CD4-positive, CD25-positive, alpha-beta regulatory T cell (primary cell): ENCODE measurements at regions not wholly inside any gene's neighbourhood (a gene's known extent, or its start where the extent isn't known, plus 50 kb on each side); places are given as distances from the start of the nearest gene placed in this dataset.
"Not testable (repeated sequence)": the region's sequence is repeated elsewhere in the genome, so short reads cannot be mapped to it uniquely, and the experiment has no call there.

Experiments used
- ATAC-seq, 2 donors: fragments of 150-1000 bp; cut with Tn5 transposase; one replicate each; pipeline ENCODE4 v1.10.0; 2021; ENCODE audit warnings: low read depth in 2 of 2, moderate number of reproducible peaks in 2 of 2, moderate library complexity in 1 of 2
- DNase-seq, 3 donors: peaks; one replicate each; pipeline versions ENCODE4 v3.0.0 to v3.0.0-alpha.2; 2012 to 2022; ENCODE audit warnings: mixed read lengths in 1 of 3
- H3K27ac ChIP-seq: one replicate; pipeline ENCODE4 v1.7.0; 2013; ENCODE audit warnings: mild to moderate bottlenecking, low read length; ENCODE audit not compliant: insufficient read depth, poor library complexity, severe bottlenecking
- H3K27me3 ChIP-seq: one replicate; pipeline ENCODE4 v1.7.0; 2013; ENCODE audit warnings: low read length; ENCODE audit not compliant: control insufficient read depth, insufficient read depth
- H3K36me3 ChIP-seq: one replicate; pipeline ENCODE4 v1.7.0; 2013; ENCODE audit warnings: mild to moderate bottlenecking, low read length, moderate library complexity; ENCODE audit not compliant: control insufficient read depth, insufficient read depth
- H3K4me1 ChIP-seq: 2 replicates; pipeline ENCODE4 v1.7.0; 2013; ENCODE audit warnings: mild to moderate bottlenecking, low read length; ENCODE audit not compliant: insufficient read depth, control insufficient read depth, poor library complexity, severe bottlenecking
- H3K4me3 ChIP-seq: one replicate; pipeline ENCODE4 v1.7.0; 2013; ENCODE audit warnings: low read depth, mild to moderate bottlenecking, low read length, moderate library complexity
- H3K9me3 ChIP-seq, 2 experiments: 1 replicate in 1 of 2; 2 replicates in 1 of 2; pipeline ENCODE4 v1.7.0; 2013; ENCODE audit warnings: low read length in 2 of 2, mild to moderate bottlenecking in 1 of 2, moderate library complexity in 1 of 2; ENCODE audit not compliant: control insufficient read depth in 2 of 2
- H3K27ac Mint-ChIP-seq, 3 donors: one replicate each; pipeline ENCODE4 v1.8.0; 2020 to 2022; ENCODE audit warnings: mild to moderate bottlenecking in 3 of 3, mixed read lengths in 3 of 3, moderate library complexity in 2 of 3
- H3K27me3 Mint-ChIP-seq: one replicate; pipeline ENCODE4 v1.8.0; 2022; ENCODE audit warnings: mild to moderate bottlenecking, mixed read lengths
- H3K36me3 Mint-ChIP-seq: one replicate; pipeline ENCODE4 v1.8.0; 2020; ENCODE audit warnings: mixed read lengths
- H3K4me1 Mint-ChIP-seq, 4 donors: one replicate each; pipeline ENCODE4 v1.8.0; 2020 to 2022; ENCODE audit warnings: mixed read lengths in 4 of 4, mild to moderate bottlenecking in 1 of 4
- H3K4me3 Mint-ChIP-seq, 4 donors: one replicate each; pipeline ENCODE4 v1.8.0; 2020 to 2022; ENCODE audit warnings: mild to moderate bottlenecking in 4 of 4, mixed read lengths in 4 of 4, moderate library complexity in 3 of 4
- H3K9me3 Mint-ChIP-seq, 7 donors: one replicate each; pipeline ENCODE4 v1.8.0; 2020 to 2022; ENCODE audit warnings: mixed read lengths in 7 of 7, mild to moderate bottlenecking in 3 of 7, moderate library complexity in 2 of 7

GRCh38 chr9:18275313-18275990, 198.5 kb upstream of the ADAMTSL1 start:
- DNase-seq (no peak), ATAC-seq (no peak)
- Mint-ChIP-seq H3K9me3 (peaks cover 4 to 30% (median 8%) of the 10 kb centered on the region in 7 donors), H3K4me1 (no peaks in the 10 kb centered on the region), H3K27ac (no peak overlapping the region), H3K4me3 (no peak overlapping the region), H3K27me3 (no peaks in the 10 kb centered on the region), H3K36me3 (no peaks in the 10 kb centered on the region)
- Histone ChIP-seq H3K36me3 (no peaks in the 10 kb centered on the region), H3K4me1 (no peaks in the 10 kb centered on the region), H3K27me3 (no peaks in the 10 kb centered on the region), H3K9me3 (peaks cover 0 to 3% of the 10 kb centered on the region in 2 experiments), H3K4me3 (no peak overlapping the region), H3K27ac (no peak overlapping the region)

DNA sequence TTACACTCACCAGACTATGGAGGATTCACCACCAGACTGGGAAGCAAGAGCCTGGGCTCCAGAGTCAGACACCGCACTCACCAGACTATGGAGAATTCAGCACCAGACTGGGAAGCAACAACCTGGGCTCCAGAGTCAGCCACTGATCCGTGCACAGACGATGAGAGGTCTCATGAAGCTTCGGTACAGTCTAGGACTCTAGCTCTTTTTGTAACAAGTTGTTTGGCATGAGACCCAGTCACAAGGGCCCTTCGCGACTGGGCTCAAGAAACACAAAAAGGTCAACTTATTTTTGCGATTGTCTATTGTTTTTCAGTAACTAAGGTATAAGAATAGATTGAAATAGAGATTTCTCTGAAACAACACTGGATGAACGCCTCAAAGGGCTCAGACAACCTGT, 192.7 kb upstream of the ADAMTSL1 start:
- H3K27ac Mint-ChIP-seq: no peak overlapping the region
- H3K36me3 Mint-ChIP-seq: no peaks in the 10 kb centered on the region
- no peaks in the 10 kb centered on the region for H3K36me3 ChIP-seq
- H3K9me3 ChIP-seq: no peaks in the 10 kb centered on the region
- no peak for ATAC-seq
- H3K27me3 ChIP-seq: no peaks in the 10 kb centered on the region
- no peaks in the 10 kb centered on the region for H3K4me1 Mint-ChIP-seq
- no peak overlapping the region for H3K4me3 Mint-ChIP-seq
- H3K27me3 Mint-ChIP-seq: no peaks in the 10 kb centered on the region
- DNase-seq: no peak
- H3K4me3 ChIP-seq: no peak overlapping the region
- peaks cover 0 to 16% (median 6%) of the 10 kb centered on the region in 7 donors for H3K9me3 Mint-ChIP-seq
- no peak overlapping the region for H3K27ac ChIP-seq
- H3K4me1 ChIP-seq: no peaks in the 10 kb centered on the region

GRCh38 chr9:18294229-18294628, 179.7 kb upstream of the ADAMTSL1 start:
- H3K4me3 ChIP-seq: no peak overlapping the region
- no peaks in the 10 kb centered on the region for H3K27me3 Mint-ChIP-seq

DNA sequence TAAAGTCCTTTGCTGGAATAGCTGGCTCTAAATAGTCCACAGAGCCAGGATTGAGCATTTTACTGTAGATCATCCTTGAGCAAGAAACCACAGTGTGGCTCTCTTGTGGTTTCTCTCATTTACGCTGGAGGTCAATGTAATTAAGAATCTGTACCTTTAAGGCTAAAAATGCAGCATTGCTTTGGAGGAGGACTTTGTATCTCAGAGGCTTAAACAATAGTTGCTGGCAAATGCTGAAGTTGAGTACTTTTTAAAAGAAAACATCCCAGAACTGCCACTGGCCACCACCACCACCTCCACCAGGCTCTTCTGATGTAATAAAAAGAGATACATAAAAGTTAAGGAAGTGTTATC, 177.3 kb upstream of the ADAMTSL1 start:
- Histone ChIP-seq H3K4me3 (no peak overlapping the region), H3K4me1 (no peaks in the 10 kb centered on the region), H3K36me3 (no peaks in the 10 kb centered on the region), H3K9me3 (no peaks in the 10 kb centered on the region), H3K27ac (no peak overlapping the region), H3K27me3 (no peaks in the 10 kb centered on the region)
- ATAC-seq (no peak), DNase-seq (no peak)
- Mint-ChIP-seq H3K4me3 (no peak overlapping the region), H3K27ac (no peak overlapping the region), H3K9me3 (peaks cover 0 to 4% (median 1%) of the 10 kb centered on the region in 7 donors), H3K4me1 (no peaks in the 10 kb centered on the region), H3K36me3 (no peaks in the 10 kb centered on the region), H3K27me3 (no peaks in the 10 kb centered on the region)

More at GRCh38 chr9:18294229-18294628, 179.7 kb upstream of the ADAMTSL1 start:
- H3K27ac Mint-ChIP-seq: no peak overlapping the region
- Histone ChIP-seq H3K36me3 (no peaks in the 10 kb centered on the region), H3K9me3 (no peaks in the 10 kb centered on the region), H3K4me1 (no peaks in the 10 kb centered on the region), H3K27ac (no peak overlapping the region), H3K27me3 (no peaks in the 10 kb centered on the region)
- ATAC-seq (no peak), DNase-seq (no peak)
- no peak overlapping the region for H3K4me3 Mint-ChIP-seq
- H3K36me3 Mint-ChIP-seq: no peaks in the 10 kb centered on the region
- H3K4me1 Mint-ChIP-seq: no peaks in the 10 kb centered on the region
- peaks cover 0 to 5% (median 1%) of the 10 kb centered on the region in 7 donors for H3K9me3 Mint-ChIP-seq

DNA sequence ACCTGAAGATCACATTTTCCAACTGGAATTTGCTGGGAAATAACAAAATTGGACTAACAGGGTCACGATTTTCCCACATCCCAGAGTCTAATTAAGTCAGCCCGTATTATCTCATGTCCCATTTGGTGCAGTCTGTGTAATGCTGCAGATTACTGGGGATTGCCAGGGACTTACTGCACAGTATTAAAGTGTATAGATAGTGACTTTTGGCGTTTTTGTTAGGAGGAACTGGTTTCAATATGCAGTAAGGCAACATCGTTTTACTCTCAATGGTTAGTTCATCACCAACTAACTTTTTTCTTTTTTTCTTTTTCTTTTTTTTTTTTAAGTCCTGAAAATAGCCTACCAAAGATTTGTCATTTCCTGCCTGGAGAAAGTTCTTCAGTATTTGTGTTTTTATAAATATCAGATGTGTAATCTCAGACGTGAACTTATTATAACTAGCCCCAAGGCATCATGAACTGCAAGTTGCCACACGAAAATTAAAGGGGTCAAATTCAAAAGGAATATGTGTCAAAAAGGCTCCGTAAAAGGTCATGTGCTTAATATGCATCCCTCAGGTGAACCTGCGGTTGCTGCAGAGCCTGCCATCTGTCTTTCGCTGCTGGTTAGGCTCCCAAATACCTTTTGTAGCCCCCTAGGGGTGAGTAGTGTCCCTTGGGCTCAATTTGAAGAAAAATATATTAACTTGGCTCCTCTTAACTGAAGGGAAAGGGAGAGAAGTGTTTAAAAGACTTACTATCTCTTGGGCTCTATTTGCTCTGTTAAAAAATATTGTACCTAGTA, 176.7 kb upstream of the ADAMTSL1 start:
- no peak overlapping the region for H3K4me3 Mint-ChIP-seq
- no peaks in the 10 kb centered on the region for H3K27me3 Mint-ChIP-seq
- Histone ChIP-seq H3K27ac (no peak overlapping the region), H3K9me3 (no peaks in the 10 kb centered on the region), H3K27me3 (no peaks in the 10 kb centered on the region), H3K4me1 (no peaks in the 10 kb centered on the region), H3K4me3 (no peak overlapping the region), H3K36me3 (no peaks in the 10 kb centered on the region)
- peaks cover 0 to 4% (median 0%) of the 10 kb centered on the region in 7 donors for H3K9me3 Mint-ChIP-seq
- no peak for DNase-seq
- no peaks in the 10 kb centered on the region for H3K4me1 Mint-ChIP-seq
- ATAC-seq: no peak
- H3K36me3 Mint-ChIP-seq: no peaks in the 10 kb centered on the region
- H3K27ac Mint-ChIP-seq: no peak overlapping the region

DNA sequence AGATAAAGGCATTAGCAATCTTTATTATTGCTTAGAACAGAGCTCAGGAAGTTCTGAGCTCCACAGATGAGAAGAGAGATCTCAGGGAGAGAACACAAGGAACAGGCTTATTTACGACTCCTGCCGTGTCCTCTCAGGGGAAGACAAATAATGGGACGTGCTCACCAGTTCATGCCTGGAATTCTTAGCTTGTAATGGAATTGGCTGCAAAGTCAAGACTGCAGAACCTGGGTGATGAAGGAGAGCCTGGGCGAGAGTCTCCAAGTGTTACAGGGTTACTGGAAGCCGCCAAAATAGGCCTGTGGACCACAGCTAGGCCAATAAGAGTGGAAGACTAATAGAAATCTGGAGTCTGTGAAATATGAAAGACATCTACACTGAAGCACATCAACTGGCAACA, 174.5 kb upstream of the ADAMTSL1 start:
- H3K27ac Mint-ChIP-seq: no peak overlapping the region
- peaks cover 0 to 4% (median 0%) of the 10 kb centered on the region in 7 donors for H3K9me3 Mint-ChIP-seq
- no peaks in the 10 kb centered on the region for H3K36me3 Mint-ChIP-seq
- no peak for DNase-seq
- H3K36me3 ChIP-seq: no peaks in the 10 kb centered on the region
- no peak overlapping the region for H3K4me3 ChIP-seq
- H3K27me3 ChIP-seq: no peaks in the 10 kb centered on the region
- ATAC-seq: no peak
- no peaks in the 10 kb centered on the region for H3K9me3 ChIP-seq
- no peaks in the 10 kb centered on the region for H3K4me1 Mint-ChIP-seq
- H3K4me1 ChIP-seq: no peaks in the 10 kb centered on the region
- H3K27ac ChIP-seq: no peak overlapping the region
- no peak overlapping the region for H3K4me3 Mint-ChIP-seq
- peaks cover 4% of the 10 kb centered on the region for H3K27me3 Mint-ChIP-seq

DNA sequence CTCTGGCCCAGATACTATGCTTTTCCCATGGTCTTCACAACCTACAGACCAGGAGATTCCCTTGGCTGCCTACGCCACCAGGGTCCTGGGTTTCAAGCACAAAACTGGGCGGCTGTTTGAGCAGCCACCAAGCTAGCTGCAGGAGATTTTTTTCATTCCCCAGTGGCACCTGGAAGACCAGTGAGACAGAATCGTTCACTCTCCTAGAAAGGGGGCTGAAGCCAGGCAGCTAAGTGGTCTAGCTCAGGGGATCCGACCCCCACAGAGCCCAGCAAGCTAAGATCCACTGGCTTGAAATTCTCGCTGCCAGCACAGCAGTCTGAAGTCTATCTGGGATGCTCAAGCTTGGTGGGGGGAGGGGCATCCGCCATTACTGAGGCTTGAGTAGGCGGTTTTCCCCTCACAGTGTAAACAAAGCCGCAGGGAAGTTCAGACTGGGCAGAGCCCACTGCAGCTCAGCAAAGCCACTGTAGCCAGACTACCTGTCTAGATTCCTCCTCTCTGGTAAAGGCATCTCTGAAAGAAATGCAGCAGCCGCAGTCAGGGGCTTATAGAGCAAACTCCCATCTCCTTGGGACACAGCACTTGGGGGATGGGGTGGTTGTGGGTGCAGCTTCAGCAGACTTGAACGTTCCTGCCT, 168.7 kb upstream of the ADAMTSL1 start:
- H3K4me1 Mint-ChIP-seq, ATAC-seq, H3K4me1 ChIP-seq, H3K36me3 ChIP-seq, H3K4me3 Mint-ChIP-seq, H3K27me3 ChIP-seq, H3K27ac ChIP-seq, H3K27ac Mint-ChIP-seq, H3K4me3 ChIP-seq, H3K9me3 ChIP-seq, H3K9me3 Mint-ChIP-seq, H3K36me3 Mint-ChIP-seq, DNase-seq, H3K27me3 Mint-ChIP-seq: not testable (repeated sequence)
